Erythroblast (primary cell): ENCODE measurements at regions not wholly inside any gene's neighbourhood (a gene's known extent, or its start where the extent isn't known, plus 50 kb on each side); places are given as distances from the start of the nearest gene placed in this dataset.

ENCODE experiments used
- GATA1 ChIP-seq: IDR thresholded peaks from 2 replicates; pipeline ENCODE4 v1.6.1; 2011; ENCODE audit warnings: low read depth, mild to moderate bottlenecking, control low read depth, low read length, moderate library complexity
- POLR2A ChIP-seq: IDR thresholded peaks from 2 replicates; pipeline ENCODE4 v1.6.1; 2011; ENCODE audit warnings: mild to moderate bottlenecking, low read length

GRCh38 chr2:239730897-239731296, 294.2 kb downstream of the NDUFA10 start:
- no peak for TF ChIP-seq POLR2A
- no peak for TF ChIP-seq GATA1
